Glutamatergic neuron (in vitro differentiated cells): ENCODE measurements at regions not wholly inside any gene's neighbourhood (a gene's known extent, or its start where the extent isn't known, plus 50 kb on each side); places are given as distances from the start of the nearest gene placed in this dataset.

Experiments
- DNase-seq: peaks from one replicate; pipeline ENCODE4 v3.0.0; 2022
- H3K27ac Mint-ChIP-seq: one replicate; pipeline ENCODE4 v1.8.0; 2020; ENCODE audit warnings: mild to moderate bottlenecking, mixed read lengths, inconsistent platforms; ENCODE audit not compliant: unreplicated experiment
- H3K27me3 Mint-ChIP-seq: one replicate; pipeline ENCODE4 v1.8.0; 2020; ENCODE audit warnings: mild to moderate bottlenecking, moderate library complexity, mixed read lengths, inconsistent platforms; ENCODE audit not compliant: unreplicated experiment
- H3K36me3 Mint-ChIP-seq: one replicate; pipeline ENCODE4 v1.8.0; 2020; ENCODE audit warnings: mild to moderate bottlenecking, mixed read lengths, inconsistent platforms; ENCODE audit not compliant: unreplicated experiment
- H3K4me1 Mint-ChIP-seq: one replicate; pipeline ENCODE4 v1.8.0; 2020; ENCODE audit warnings: mild to moderate bottlenecking, low read depth, mixed read lengths, inconsistent platforms; ENCODE audit not compliant: unreplicated experiment
- H3K4me3 Mint-ChIP-seq: one replicate; pipeline ENCODE4 v1.8.0; 2020; ENCODE audit warnings: mild to moderate bottlenecking, mixed read lengths, inconsistent platforms; ENCODE audit not compliant: unreplicated experiment
- H3K9me3 Mint-ChIP-seq: one replicate; pipeline ENCODE4 v1.8.0; 2020; ENCODE audit warnings: mild to moderate bottlenecking, moderate library complexity, mixed read lengths, inconsistent platforms; ENCODE audit not compliant: unreplicated experiment
- CTCF ChIP-seq: fragments of 200-600 bp; sonication (generic); IDR thresholded peaks from one replicate; pipeline ENCODE4 v1.5.0; 2021; ENCODE audit not compliant: partially characterized antibody, unreplicated experiment

GRCh38 chr14:22333422-22334274, 255.4 kb downstream of the DAD1 start:
- H3K36me3 Mint-ChIP-seq = no peaks in the 10 kb centered on the region
- no peak overlapping the region for H3K4me3 Mint-ChIP-seq
- H3K27me3 Mint-ChIP-seq = no peaks in the 10 kb centered on the region
- H3K27ac Mint-ChIP-seq = no peak overlapping the region
- no peak for TF ChIP-seq CTCF
- H3K9me3 Mint-ChIP-seq = peaks cover 9% of the 10 kb centered on the region
- H3K4me1 Mint-ChIP-seq = no peaks in the 10 kb centered on the region
- no peak for DNase-seq

GRCh38 chr14:22332686-22333421, 256.2 kb downstream of the DAD1 start:
- no peaks in the 10 kb centered on the region for H3K4me1 Mint-ChIP-seq
- TF ChIP-seq CTCF = no peak
- no peak for DNase-seq
- H3K4me3 Mint-ChIP-seq = no peak overlapping the region
- H3K27me3 Mint-ChIP-seq = no peaks in the 10 kb centered on the region
- H3K27ac Mint-ChIP-seq = no peak overlapping the region
- H3K9me3 Mint-ChIP-seq = peaks cover 9% of the 10 kb centered on the region
- H3K36me3 Mint-ChIP-seq = no peaks in the 10 kb centered on the region

- H3K9me3 Mint-ChIP-seq = peaks cover 12% of the 10 kb centered on the region
- peaks cover 4% of the 10 kb centered on the region for H3K36me3 Mint-ChIP-seq
- H3K27me3 Mint-ChIP-seq = no peaks in the 10 kb centered on the region
These were observed 259.7 kb downstream of the DAD1 start for GRCh38 chr14:22329371-22329770.

GRCh38 chr14:22325676-22326400, 263.2 kb downstream of the DAD1 start:
- Mint-ChIP-seq H3K4me1 (no peaks in the 10 kb centered on the region), H3K9me3 (peaks cover 7% of the 10 kb centered on the region), H3K27ac (no peak overlapping the region), H3K27me3 (no peaks in the 10 kb centered on the region), H3K4me3 (no peak overlapping the region), H3K36me3 (peaks cover 4% of the 10 kb centered on the region)
- DNase-seq = no peak
- no peak for TF ChIP-seq CTCF

More at GRCh38 chr14:22329371-22329770, 259.7 kb downstream of the DAD1 start:
- H3K4me3 Mint-ChIP-seq = no peak overlapping the region
- H3K27ac Mint-ChIP-seq = no peak overlapping the region
- TF ChIP-seq CTCF = no peak
- H3K4me1 Mint-ChIP-seq = no peaks in the 10 kb centered on the region
- DNase-seq = no peak
